Keratinocyte (primary cell): ENCODE measurements at regions not wholly inside any gene's neighbourhood (a gene's known extent, or its start where the extent isn't known, plus 50 kb on each side); places are given as distances from the start of the nearest gene placed in this dataset.

ENCODE experiments used
- DNase-seq: peaks from one replicate; pipeline ENCODE4 v3.0.0-alpha.2; 2011; ENCODE audit warnings: low read depth, missing footprints, low spot score
- FAIRE-seq: peaks from 2 replicates; lab custom pipeline; 2011; peaks lifted over from hg19 to GRCh38; lab: Jason Lieb, UNC
- H2AFZ ChIP-seq: 2 replicates; pipeline ENCODE4 v1.6.0; 2012; ENCODE audit warnings: low read length, control low read depth, inconsistent platforms; ENCODE audit not compliant: control insufficient read depth
- H3K27ac ChIP-seq: 2 replicates; pipeline ENCODE4 v1.5.1; 2011; ENCODE audit warnings: low read length; ENCODE audit not compliant: control insufficient read depth, insufficient read depth
- H3K27me3 ChIP-seq: 3 replicates; pipeline ENCODE4 v1.6.0; 2011; ENCODE audit warnings: low read length; ENCODE audit not compliant: control insufficient read depth, insufficient read depth; ENCODE audit errors: extremely low read depth
- H3K36me3 ChIP-seq, 2 experiments: 2 replicates in 1 of 2; 3 replicates in 1 of 2; pipeline ENCODE4 v1.5.1; 2011; ENCODE audit warnings: low read length in 2 of 2, mild to moderate bottlenecking in 1 of 2; ENCODE audit not compliant: control insufficient read depth in 2 of 2, insufficient read depth in 2 of 2; ENCODE audit errors: extremely low read depth in 1 of 2
- H3K4me1 ChIP-seq: 3 replicates; pipeline ENCODE4 v1.5.1; 2011; ENCODE audit warnings: low read length; ENCODE audit not compliant: control insufficient read depth, insufficient read depth; ENCODE audit errors: extremely low read depth
- H3K4me2 ChIP-seq: 3 replicates; pipeline ENCODE4 v1.6.0; 2011; ENCODE audit warnings: low read depth, low read length; ENCODE audit not compliant: control insufficient read depth, insufficient read depth; ENCODE audit errors: extremely low read depth
- H3K4me3 ChIP-seq, 3 experiments: fragments of 200-600 bp in 1 of 3; sonication (generic) in 1 of 3; 2 replicates in 2 of 3; 3 replicates in 1 of 3; pipeline ENCODE4 v1.5.1; 2011 to 2016; ENCODE audit warnings: low read length in 3 of 3, mild to moderate bottlenecking in 3 of 3, control low read depth in 2 of 3, inconsistent platforms in 1 of 3, low read depth in 1 of 3, mixed read lengths in 1 of 3, mixed run types in 1 of 3, moderate library complexity in 1 of 3; ENCODE audit not compliant: control insufficient read depth in 2 of 3, insufficient read depth in 2 of 3; ENCODE audit errors: extremely low read depth in 1 of 3
- H3K79me2 ChIP-seq: 2 replicates; pipeline ENCODE4 v1.6.0; 2012; ENCODE audit warnings: low read length; ENCODE audit not compliant: control insufficient read depth, insufficient read depth
- H3K9ac ChIP-seq: 3 replicates; pipeline ENCODE4 v1.6.0; 2011; ENCODE audit warnings: low read length; ENCODE audit not compliant: control insufficient read depth, insufficient read depth; ENCODE audit errors: extremely low read depth
- H3K9me1 ChIP-seq: 3 replicates; pipeline ENCODE4 v1.6.0; 2011; ENCODE audit warnings: low read length; ENCODE audit not compliant: control insufficient read depth, insufficient read depth; ENCODE audit errors: extremely low read depth
- H3K9me3 ChIP-seq: 2 replicates; pipeline ENCODE4 v1.5.1; 2012; ENCODE audit warnings: low read depth, low read length; ENCODE audit not compliant: control insufficient read depth
- H4K20me1 ChIP-seq: 3 replicates; pipeline ENCODE4 v1.6.0; 2011; ENCODE audit warnings: low read length; ENCODE audit not compliant: control insufficient read depth, insufficient read depth; ENCODE audit errors: extremely low read depth
- CTCF ChIP-seq, 3 experiments: IDR thresholded peaks in 1 of 3; conservative IDR thresholded peaks in 1 of 3; optimal IDR thresholded peaks in 1 of 3; 2 replicates in 2 of 3; 3 replicates in 1 of 3; pipeline versions ENCODE3 to v1.5.1; 2011; ENCODE audit warnings: low read length in 3 of 3, mild to moderate bottlenecking in 3 of 3, moderate library complexity in 2 of 3, control low read depth in 1 of 3, inconsistent platforms in 1 of 3; ENCODE audit not compliant: insufficient read depth in 2 of 3; ENCODE audit errors: extremely low read depth in 1 of 3
- EZH2 ChIP-seq: IDR thresholded peaks from one replicate; pipeline ENCODE4 v1.6.1; 2012; ENCODE audit warnings: inconsistent platforms, mild to moderate bottlenecking, low read length, moderate library complexity
- dilution Hi-C: fragments of 300-500 bp; cut with MboI; formaldehyde crosslinking; loops from one replicate; pipeline ENCODE4 v1.7.0; 2020; ENCODE audit warnings: low sequenced_read_pairs; ENCODE audit not compliant: extremely low pct_ligation_motif_present

- dilution Hi-C loops, result no loop called here
- no peak for FAIRE-seq
- H3K4me2 ChIP-seq, result no peak overlapping the region
- no peaks in the 10 kb centered on the region for H3K79me2 ChIP-seq
- no peaks in the 10 kb centered on the region for H4K20me1 ChIP-seq
- no peaks in the 10 kb centered on the region for H3K9me1 ChIP-seq
- H2AFZ ChIP-seq, result no peak overlapping the region
- no peak for DNase-seq
- H3K36me3 ChIP-seq, result no peaks in the 10 kb centered on the region
- H3K4me1 ChIP-seq, result peaks cover 11% of the 10 kb centered on the region
- no peak overlapping the region for H3K27ac ChIP-seq
- no peaks in the 10 kb centered on the region for H3K9me3 ChIP-seq
- H3K27me3 ChIP-seq, result no peaks in the 10 kb centered on the region
- no peak overlapping the region for H3K4me3 ChIP-seq
- TF ChIP-seq CTCF (optimal IDR thresholded peaks at IDR 0.05 in 1 of 3, IDR thresholded peaks at IDR 0.05 in 1 of 3, conservative IDR thresholded peaks at IDR 0.05 in 1 of 3; ENCODE audit: extremely low read depth in 1 of 3, insufficient read depth in 2 of 3, low read length in 3 of 3), result no peak
- TF ChIP-seq EZH2, result no peak
- H3K9ac ChIP-seq, result no peak overlapping the region
Observed at GRCh38 chr16:49120631-49121030, 161.0 kb downstream of the CBLN1 start.

- FAIRE-seq, result peak; percentile 84
- no peak for TF ChIP-seq CTCF (optimal IDR thresholded peaks at IDR 0.05 in 1 of 3, IDR thresholded peaks at IDR 0.05 in 1 of 3, conservative IDR thresholded peaks at IDR 0.05 in 1 of 3; ENCODE audit: extremely low read depth in 1 of 3, insufficient read depth in 2 of 3, low read length in 3 of 3)
- Histone ChIP-seq H3K27ac (no peak overlapping the region), H4K20me1 (no peaks in the 10 kb centered on the region), H3K9me1 (no peaks in the 10 kb centered on the region), H3K9me3 (no peaks in the 10 kb centered on the region), H3K27me3 (no peaks in the 10 kb centered on the region), H3K4me2 (peak overlapping the region; percentile 2), H3K4me3 (no peak overlapping the region), H3K4me1 (peaks cover 11% of the 10 kb centered on the region), H3K9ac (no peak overlapping the region), H3K36me3 (no peaks in the 10 kb centered on the region), H2AFZ (peak overlapping the region; percentile 48), H3K79me2 (no peaks in the 10 kb centered on the region)
- dilution Hi-C loops, result no loop called here
- DNase-seq, result peak; percentile 26
Observed at GRCh38 chr16:49116873-49117272, 164.8 kb downstream of the CBLN1 start.
